Esophagus muscularis mucosa (tissue), 4 donors: ENCODE measurements at regions not wholly inside any gene's neighbourhood (a gene's known extent, or its start where the extent isn't known, plus 50 kb on each side); places are given as distances from the start of the nearest gene placed in this dataset.

Source experiments
- DNase-seq: peaks from one replicate; pipeline ENCODE4 v3.0.0-alpha.2; 2017; ENCODE audit errors: extremely low spot score
- H3K27ac ChIP-seq, 4 donors: fragments of 200-600 bp; sonication (generic); replicated peaks in 1 of 4; 1 replicate in 3 of 4; 2 replicates in 1 of 4; pipeline ENCODE4 v1.5.1; 2016 to 2019; ENCODE audit warnings: mild to moderate bottlenecking in 1 of 4
- H3K27me3 ChIP-seq, 4 donors: fragments of 200-600 bp; sonication (generic); one replicate each; pipeline versions ENCODE4 v1.5.1 to v1.6.0; 2016 to 2019
- H3K36me3 ChIP-seq, 4 donors: fragments of 200-600 bp; sonication (generic); one replicate each; pipeline ENCODE4 v1.5.1; 2016 to 2019
- H3K4me1 ChIP-seq, 4 donors: fragments of 200-600 bp; sonication (generic); one replicate each; pipeline ENCODE4 v1.5.1; 2016 to 2019
- H3K4me3 ChIP-seq, 4 donors: fragments of 200-600 bp; sonication (generic); 1 replicate in 2 of 4; 2 replicates in 2 of 4; pipeline ENCODE4 v1.5.1; 2016 to 2019; ENCODE audit warnings: mild to moderate bottlenecking in 4 of 4, moderate library complexity in 1 of 4
- H3K9me3 ChIP-seq, 4 donors: fragments of 200-600 bp; sonication (generic); 1 replicate in 3 of 4; 2 replicates in 1 of 4; pipeline ENCODE4 v1.5.1; 2016 to 2019
- EP300 ChIP-seq: sonication (generic); formaldehyde crosslinking; IDR thresholded peaks from one replicate; pipeline ENCODE4 v1.6.1; 2017; ENCODE audit warnings: antibody characterized with exemption
- POLR2A ChIP-seq: fragments of 450-650 bp; IDR thresholded peaks from one replicate; pipeline ENCODE4 v1.6.1; 2017; ENCODE audit warnings: antibody characterized with exemption, moderate library complexity, mild to moderate bottlenecking, low read depth
- POLR2AphosphoS5 ChIP-seq, 2 donors: sonication (generic); formaldehyde crosslinking; IDR thresholded peaks; one replicate each; pipeline ENCODE4 v1.6.1; 2017; ENCODE audit warnings: antibody characterized with exemption in 2 of 2
- WGBS: methylation state at CpG from one replicate; pipeline ENCODE4 v1.1.5; 2018; 5-methylcytosine and 5-hydroxymethylcytosine counted together
- intact Hi-C: fragments of 100-400 bp; cut with DNase I; formaldehyde crosslinking; loops from one replicate; pipeline ENCODE4 v1.15.1; 2023
- TF ChIP-seq, protein P1 (sequence below), 3 experiments: fragments of 200-600 bp in 2 of 3; fragments of 450-650 bp in 1 of 3; sonication (generic) in 2 of 3; IDR thresholded peaks; one replicate each; pipeline ENCODE4 v1.5.1; 2017 to 2019; ENCODE audit warnings: antibody characterized with exemption in 3 of 3, mild to moderate bottlenecking in 2 of 3, moderate library complexity in 1 of 3

DNA sequence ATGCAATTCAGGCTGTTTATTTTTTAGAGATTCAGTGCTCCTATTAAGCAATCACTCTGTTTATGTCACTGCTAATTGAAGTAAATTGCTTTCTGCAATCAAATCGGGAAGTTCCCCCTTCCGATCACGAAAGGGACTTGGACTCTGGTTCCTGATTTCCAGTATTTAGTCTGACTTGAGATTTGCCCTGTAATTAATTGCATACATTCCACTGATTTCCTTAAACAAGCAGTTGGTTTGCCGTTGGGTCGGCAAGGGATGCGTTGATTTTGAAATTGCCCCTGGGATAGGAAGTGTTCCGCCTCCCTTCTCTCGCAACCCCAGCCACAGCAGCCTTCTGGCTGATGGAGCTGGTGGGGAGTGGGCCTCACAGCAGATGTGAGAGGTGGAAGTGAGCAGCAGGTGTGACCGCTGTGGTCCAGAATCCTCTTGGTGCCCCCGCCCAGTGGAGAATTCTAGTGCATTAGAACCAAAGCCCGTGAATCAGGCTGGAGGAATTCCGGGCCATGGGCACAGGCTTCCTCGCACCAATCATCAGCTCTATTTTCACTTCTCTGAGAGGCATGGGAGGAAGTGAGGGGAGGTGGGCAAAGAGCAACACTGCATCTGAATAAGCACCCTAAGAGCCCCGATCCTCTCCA is 102.5 kb downstream of the SPRY4 start:
- WGBS, result 84% methylated on average over 14 of the region's 14 CpGs
- H3K27me3 ChIP-seq, result no peaks in the 10 kb centered on the region
- intact Hi-C loops, result no loop called here
- H3K4me3 ChIP-seq, result no peak overlapping the region
- no peak for TF ChIP-seq EP300
- no peak for TF ChIP-seq POLR2AphosphoS5 (IDR thresholded peaks at IDR 0.05)
- TF ChIP-seq, protein P1, sequence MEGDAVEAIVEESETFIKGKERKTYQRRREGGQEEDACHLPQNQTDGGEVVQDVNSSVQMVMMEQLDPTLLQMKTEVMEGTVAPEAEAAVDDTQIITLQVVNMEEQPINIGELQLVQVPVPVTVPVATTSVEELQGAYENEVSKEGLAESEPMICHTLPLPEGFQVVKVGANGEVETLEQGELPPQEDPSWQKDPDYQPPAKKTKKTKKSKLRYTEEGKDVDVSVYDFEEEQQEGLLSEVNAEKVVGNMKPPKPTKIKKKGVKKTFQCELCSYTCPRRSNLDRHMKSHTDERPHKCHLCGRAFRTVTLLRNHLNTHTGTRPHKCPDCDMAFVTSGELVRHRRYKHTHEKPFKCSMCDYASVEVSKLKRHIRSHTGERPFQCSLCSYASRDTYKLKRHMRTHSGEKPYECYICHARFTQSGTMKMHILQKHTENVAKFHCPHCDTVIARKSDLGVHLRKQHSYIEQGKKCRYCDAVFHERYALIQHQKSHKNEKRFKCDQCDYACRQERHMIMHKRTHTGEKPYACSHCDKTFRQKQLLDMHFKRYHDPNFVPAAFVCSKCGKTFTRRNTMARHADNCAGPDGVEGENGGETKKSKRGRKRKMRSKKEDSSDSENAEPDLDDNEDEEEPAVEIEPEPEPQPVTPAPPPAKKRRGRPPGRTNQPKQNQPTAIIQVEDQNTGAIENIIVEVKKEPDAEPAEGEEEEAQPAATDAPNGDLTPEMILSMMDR (IDR thresholded peaks at IDR 0.05), result no peak
- no peak for TF ChIP-seq POLR2A
- no peaks in the 10 kb centered on the region for H3K9me3 ChIP-seq
- no peaks in the 10 kb centered on the region for H3K36me3 ChIP-seq
- H3K4me1 ChIP-seq, result peaks cover 0 to 8% (median 4%) of the 10 kb centered on the region in 4 donors
- no peak for DNase-seq
- no peak overlapping the region for H3K27ac ChIP-seq

DNA sequence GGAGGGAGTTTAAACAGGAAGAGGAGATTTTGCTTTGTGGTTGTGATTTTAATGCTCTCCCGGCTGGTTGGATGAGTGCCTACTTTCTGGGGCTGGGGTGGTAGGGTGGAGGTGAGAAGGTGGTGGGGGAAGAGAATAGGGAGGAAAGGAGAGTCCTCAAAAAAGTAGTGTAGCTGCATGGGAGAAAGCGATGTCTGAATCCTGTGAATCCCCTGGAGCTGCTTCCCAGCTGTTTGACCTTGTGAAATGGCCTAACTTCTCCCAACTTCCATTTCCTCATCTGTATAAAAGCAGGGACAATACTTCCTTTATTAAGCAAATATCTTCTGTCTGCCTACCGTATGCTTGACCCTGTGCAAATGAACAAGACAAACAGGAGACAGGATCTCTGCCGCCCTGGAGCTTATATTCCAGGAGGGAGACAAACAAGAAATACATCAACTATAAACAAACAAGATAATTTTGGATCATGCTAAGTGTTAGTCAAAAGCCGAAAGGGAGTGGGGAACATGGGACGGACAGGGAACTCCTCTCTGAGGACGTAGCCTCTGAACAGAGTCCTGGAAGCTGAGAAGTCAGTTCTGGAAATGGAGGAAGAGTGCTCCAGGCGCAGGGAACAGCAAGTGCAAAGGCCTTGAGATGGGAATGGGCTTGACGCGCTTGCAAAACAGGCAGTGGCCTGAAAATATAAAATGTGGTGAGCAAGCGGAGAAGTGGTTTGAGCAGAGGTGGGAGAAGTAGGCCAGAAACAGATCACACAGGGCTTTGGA is 103.5 kb downstream of the SPRY4 start:
- intact Hi-C loops, result no loop called here
- WGBS, result 83% methylated on average over 11 of the region's 11 CpGs
- Histone ChIP-seq H3K36me3 (no peaks in the 10 kb centered on the region), H3K4me1 (peaks cover 7 to 15% (median 11%) of the 10 kb centered on the region in 4 donors), H3K27me3 (no peaks in the 10 kb centered on the region), H3K27ac (no peak overlapping the region), H3K4me3 (no peak overlapping the region), H3K9me3 (no peaks in the 10 kb centered on the region)
- no peak for DNase-seq
- TF ChIP-seq POLR2A, result no peak
- no peak for TF ChIP-seq EP300
- no peak for TF ChIP-seq POLR2AphosphoS5 (IDR thresholded peaks at IDR 0.05)
- TF ChIP-seq, protein P1 (IDR thresholded peaks at IDR 0.05), result no peak

DNA sequence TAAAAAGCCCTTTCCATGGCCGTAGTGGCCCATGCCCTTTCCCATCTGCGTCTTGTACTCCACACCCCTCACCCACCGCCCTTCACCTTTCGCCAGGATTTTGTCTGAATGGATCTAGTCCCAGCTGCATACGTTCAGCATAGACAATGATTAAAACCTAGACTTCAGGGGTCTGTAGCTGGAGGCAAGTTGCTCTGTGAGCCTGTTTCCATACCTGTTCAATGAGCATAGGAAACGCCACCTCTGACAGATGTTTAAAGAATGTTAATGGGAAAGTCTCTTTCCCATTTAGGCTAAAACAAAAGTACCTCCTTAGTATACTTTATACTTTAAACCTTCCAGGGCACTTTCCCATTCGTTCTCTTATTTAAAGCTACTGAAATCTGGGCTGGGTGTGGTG is 105.7 kb downstream of the SPRY4 start:
- Histone ChIP-seq H3K4me3 (no peak overlapping the region), H3K27ac (no peak overlapping the region), H3K36me3 (no peaks in the 10 kb centered on the region), H3K9me3 (no peaks in the 10 kb centered on the region), H3K4me1 (peaks cover 14 to 25% (median 22%) of the 10 kb centered on the region in 4 donors), H3K27me3 (no peaks in the 10 kb centered on the region)
- DNase-seq, result no peak
- intact Hi-C loops, result loop anchor here (10.0 kb wide), 1 partner anchor 96 kb away; no protein-coding TSS in a partner anchor
- TF ChIP-seq, protein P1 (IDR thresholded peaks at IDR 0.05), result no peak
- TF ChIP-seq POLR2A (no peak), EP300 (no peak), POLR2AphosphoS5 (IDR thresholded peaks at IDR 0.05) (no peak)
- WGBS, result 94% methylated on average over 7 of the region's 7 CpGs

DNA sequence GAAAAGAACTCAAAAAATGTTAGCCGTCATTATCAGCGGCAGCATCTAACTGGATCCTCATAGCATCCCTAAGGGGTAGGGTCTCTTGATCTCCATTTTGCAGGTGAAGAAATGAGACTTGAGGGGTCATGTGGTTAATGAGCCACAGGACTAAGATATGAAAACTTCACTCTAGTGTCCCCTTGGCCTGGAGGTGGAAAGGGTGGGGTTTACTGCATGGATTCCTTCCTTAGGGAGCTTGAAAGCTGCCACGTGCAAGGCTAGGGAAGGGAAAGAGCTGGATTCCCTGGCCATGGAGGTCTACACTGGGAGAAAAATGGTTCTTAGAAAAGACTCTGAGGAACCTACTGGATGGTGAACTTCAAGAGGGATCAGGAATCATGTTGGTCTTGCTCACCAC is 107.9 kb downstream of the SPRY4 start:
- no peaks in the 10 kb centered on the region for H3K36me3 ChIP-seq
- intact Hi-C loops, result loop anchor here (10.0 kb wide), 1 partner anchor 98 kb away; no protein-coding TSS in a partner anchor
- H3K4me3 ChIP-seq, result no peak overlapping the region
- peak overlapping the region in 1 of 4 donors; percentile 82 for H3K27ac ChIP-seq
- no peaks in the 10 kb centered on the region for H3K27me3 ChIP-seq
- no peak for DNase-seq
- H3K4me1 ChIP-seq, result peaks cover 14 to 20% (median 16%) of the 10 kb centered on the region in 4 donors
- WGBS, result 89% methylated on average over 3 of the region's 3 CpGs
- H3K9me3 ChIP-seq, result no peaks in the 10 kb centered on the region
- TF ChIP-seq, protein P1 (IDR thresholded peaks at IDR 0.05), result no peak
- TF ChIP-seq POLR2AphosphoS5 (IDR thresholded peaks at IDR 0.05) (no peak), EP300 (no peak), POLR2A (no peak)
